Skeletal muscle tissue (tissue), 3 donors: ENCODE measurements at regions not wholly inside any gene's neighbourhood (a gene's known extent, or its start where the extent isn't known, plus 50 kb on each side); places are given as distances from the start of the nearest gene placed in this dataset.
"Not testable (repeated sequence)": the region's sequence is repeated elsewhere in the genome, so short reads cannot be mapped to it uniquely, and the experiment has no call there.

Source experiments
- H3K27ac ChIP-seq: one replicate; pipeline ENCODE4 v1.7.0; 2013; ENCODE audit warnings: mild to moderate bottlenecking, low read depth, low read length, inconsistent platforms
- H3K27me3 ChIP-seq, 3 donors: one replicate each; pipeline ENCODE4 v1.7.0; 2013; ENCODE audit warnings: low read length in 3 of 3; ENCODE audit not compliant: control insufficient read depth in 3 of 3, insufficient read depth in 3 of 3
- H3K36me3 ChIP-seq, 3 donors: one replicate each; pipeline ENCODE4 v1.7.0; 2013; ENCODE audit warnings: low read length in 3 of 3; ENCODE audit not compliant: control insufficient read depth in 3 of 3, insufficient read depth in 3 of 3
- H3K4me1 ChIP-seq, 3 donors: one replicate each; pipeline ENCODE4 v1.7.0; 2013; ENCODE audit warnings: low read length in 3 of 3, mild to moderate bottlenecking in 3 of 3; ENCODE audit not compliant: control insufficient read depth in 3 of 3, insufficient read depth in 3 of 3
- H3K4me3 ChIP-seq, 3 donors: one replicate each; pipeline ENCODE4 v1.7.0; 2013; ENCODE audit warnings: low read length in 3 of 3
- H3K9ac ChIP-seq, 3 donors: one replicate each; pipeline ENCODE4 v1.7.0; 2013; ENCODE audit warnings: low read length in 3 of 3, mild to moderate bottlenecking in 3 of 3, moderate library complexity in 2 of 3, low read depth in 1 of 3
- H3K9me3 ChIP-seq, 3 donors: one replicate each; pipeline ENCODE4 v1.7.0; 2013; ENCODE audit warnings: low read length in 3 of 3; ENCODE audit not compliant: control insufficient read depth in 3 of 3
- donor health status: Osteomylitis.

DNA sequence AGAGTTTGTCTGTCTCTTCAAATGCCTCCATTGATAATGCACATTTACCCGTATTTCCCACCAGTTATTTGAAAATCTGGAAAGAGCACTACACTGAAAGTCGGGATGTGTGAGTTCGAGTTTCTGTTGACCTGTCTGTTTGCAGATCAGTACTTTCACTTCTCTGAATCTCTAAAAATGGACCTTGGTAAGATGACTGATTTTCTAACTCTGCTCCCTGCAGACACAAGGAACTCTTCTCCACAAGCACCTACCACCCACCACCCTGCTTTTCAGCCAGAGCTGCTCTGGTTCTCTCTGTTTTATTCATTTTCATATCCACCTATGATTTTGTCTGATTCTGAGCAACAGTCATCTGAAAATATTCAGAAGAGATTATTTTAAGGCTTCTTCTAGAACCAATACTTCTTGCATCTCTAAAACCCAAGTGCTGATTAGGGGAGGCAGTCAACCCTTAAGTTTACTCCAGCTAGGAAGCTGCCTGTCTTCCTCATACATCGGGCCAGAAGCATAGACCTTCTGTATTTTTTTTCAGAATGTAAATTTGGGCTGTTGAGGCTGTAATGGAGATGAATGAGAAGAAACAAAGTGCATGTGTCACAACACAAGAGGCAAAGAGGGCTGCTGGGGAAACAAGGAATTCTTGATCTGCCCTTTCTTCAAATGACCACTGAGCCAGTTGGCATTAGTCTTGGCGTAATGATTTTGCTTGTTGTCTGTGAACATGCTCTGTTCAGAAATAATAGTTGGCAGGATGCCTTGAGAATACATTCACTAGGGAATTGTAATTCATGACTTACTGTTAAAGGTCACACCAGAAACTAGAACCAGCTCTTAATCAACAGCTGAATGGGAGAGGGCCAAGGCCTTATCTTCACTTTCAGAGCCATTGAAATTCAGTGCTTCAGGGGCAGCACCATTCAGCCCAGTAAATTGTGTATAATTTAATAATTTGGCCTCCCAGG lies 85.4 kb upstream of the MYLIP start:
- Histone ChIP-seq H3K36me3 (no peaks in the 10 kb centered on the region), H3K4me3 (no peak overlapping the region), H3K9me3 (no peaks in the 10 kb centered on the region), H3K9ac (no peak overlapping the region), H3K27me3 (no peaks in the 10 kb centered on the region), H3K27ac (no peak overlapping the region), H3K4me1 (peaks cover 0 to 6% (median 0%) of the 10 kb centered on the region in 3 donors)

DNA sequence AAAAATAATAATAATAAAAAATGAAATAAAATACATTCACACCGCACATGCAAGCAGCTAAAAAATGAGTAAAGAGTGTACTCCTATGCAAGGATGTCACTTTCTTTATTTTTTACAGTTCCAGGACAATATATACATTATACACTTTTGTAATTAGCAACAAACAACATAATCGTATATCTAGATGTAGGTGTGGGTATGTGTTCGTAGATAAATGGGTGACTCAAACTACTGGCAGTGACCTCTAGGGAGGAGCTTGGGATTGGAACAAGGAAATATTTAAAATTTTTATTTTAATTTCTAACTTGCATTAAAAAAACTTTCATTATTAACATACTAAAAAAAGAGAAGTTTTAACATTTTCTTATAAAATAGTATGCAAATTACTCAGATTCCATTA lies 86.1 kb upstream of the MYLIP start:
- H3K4me3 ChIP-seq = no peak overlapping the region
- no peaks in the 10 kb centered on the region for H3K27me3 ChIP-seq
- peaks cover 0 to 6% (median 0%) of the 10 kb centered on the region in 3 donors for H3K4me1 ChIP-seq
- no peak overlapping the region for H3K27ac ChIP-seq
- no peak overlapping the region for H3K9ac ChIP-seq
- no peaks in the 10 kb centered on the region for H3K9me3 ChIP-seq
- H3K36me3 ChIP-seq = no peaks in the 10 kb centered on the region

DNA sequence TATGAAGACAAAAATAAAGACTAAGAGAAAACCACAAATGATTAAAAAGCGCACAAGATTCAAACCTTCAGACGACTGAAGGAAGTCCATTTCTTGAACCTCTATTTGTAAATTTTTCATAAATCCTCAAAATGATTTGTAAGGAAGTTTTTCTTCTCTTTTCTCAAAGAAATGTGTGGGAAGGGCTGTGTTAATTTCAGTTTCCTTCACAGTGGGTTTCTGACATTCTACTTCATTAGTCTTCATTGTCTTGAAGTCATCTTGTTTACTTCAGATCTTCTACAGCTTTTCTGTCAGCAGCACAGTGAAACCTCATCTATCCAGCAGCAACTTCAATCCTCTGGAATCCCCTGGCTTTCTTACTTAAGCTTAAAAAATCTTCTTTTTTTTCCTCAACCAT lies 87.6 kb upstream of the MYLIP start:
- H3K9me3 ChIP-seq = no peaks in the 10 kb centered on the region
- H3K4me3 ChIP-seq = no peak overlapping the region
- H3K9ac ChIP-seq = no peak overlapping the region
- H3K27me3 ChIP-seq = no peaks in the 10 kb centered on the region
- no peaks in the 10 kb centered on the region for H3K36me3 ChIP-seq
- no peak overlapping the region for H3K27ac ChIP-seq
- H3K4me1 ChIP-seq = peaks cover 0 to 6% (median 0%) of the 10 kb centered on the region in 3 donors

DNA sequence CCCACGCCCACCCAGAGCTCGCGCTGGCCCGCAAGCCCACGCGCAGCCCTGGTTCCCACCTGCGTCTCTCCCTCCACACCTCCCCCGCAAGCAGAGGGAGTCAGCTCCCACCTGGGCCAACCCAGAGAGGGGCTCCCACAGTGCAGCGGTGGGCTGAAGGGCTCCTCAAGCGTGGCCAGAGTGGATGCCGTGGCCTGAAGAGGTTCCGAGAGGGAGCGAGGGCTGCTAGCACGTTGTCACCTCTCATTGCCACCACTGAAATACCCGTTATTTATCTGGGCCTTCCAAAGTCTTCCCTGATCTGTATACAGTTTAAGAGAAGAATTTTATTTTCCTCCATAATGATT lies 88.3 kb upstream of the MYLIP start:
- Histone ChIP-seq H3K36me3 (no peaks in the 10 kb centered on the region), H3K9me3 (no peaks in the 10 kb centered on the region)

DNA sequence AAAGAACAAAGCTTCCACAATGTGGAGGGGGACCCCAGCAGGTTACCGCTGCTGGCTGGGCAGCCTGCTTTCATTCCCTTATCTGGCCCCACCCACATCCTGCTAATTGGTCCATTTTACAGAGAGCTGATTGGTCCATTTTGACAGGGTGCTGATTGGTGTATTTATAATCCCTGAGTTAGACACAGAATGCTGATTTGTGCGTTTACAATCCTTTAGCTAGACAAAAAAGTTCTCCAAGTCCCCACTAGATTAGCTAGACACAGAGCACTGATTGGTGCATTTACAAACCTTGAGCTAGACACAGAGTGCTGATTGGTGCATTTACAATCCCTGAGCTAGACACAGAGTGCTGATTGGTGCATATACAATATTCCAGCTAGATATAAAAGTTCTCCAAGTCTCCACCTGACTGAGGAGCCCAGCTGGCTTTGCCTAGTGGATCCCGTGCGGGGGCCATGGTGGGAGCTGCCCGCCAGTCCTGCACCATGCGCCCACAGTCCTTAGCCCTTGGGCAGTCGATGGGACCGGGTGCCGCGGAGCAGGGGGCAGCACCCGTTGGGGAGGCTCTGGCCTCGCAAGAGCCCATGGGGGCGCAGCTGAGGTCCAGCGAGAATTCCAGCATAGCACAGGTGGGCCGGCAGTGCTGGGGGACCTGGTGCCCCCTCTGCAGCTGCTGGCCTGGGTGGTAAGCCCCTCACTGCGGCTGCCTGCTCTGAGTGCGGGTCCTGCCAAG lies 88.8 kb upstream of the MYLIP start:
- not testable (repeated sequence) for H3K27ac ChIP-seq

More for the DNA sequence above, 88.3 kb upstream of the MYLIP start:
- no peaks in the 10 kb centered on the region for H3K27me3 ChIP-seq
- no peak overlapping the region for H3K4me3 ChIP-seq
- no peak overlapping the region for H3K9ac ChIP-seq
- H3K4me1 ChIP-seq = peaks cover 0 to 6% (median 0%) of the 10 kb centered on the region in 3 donors
- H3K27ac ChIP-seq = no peak overlapping the region

DNA sequence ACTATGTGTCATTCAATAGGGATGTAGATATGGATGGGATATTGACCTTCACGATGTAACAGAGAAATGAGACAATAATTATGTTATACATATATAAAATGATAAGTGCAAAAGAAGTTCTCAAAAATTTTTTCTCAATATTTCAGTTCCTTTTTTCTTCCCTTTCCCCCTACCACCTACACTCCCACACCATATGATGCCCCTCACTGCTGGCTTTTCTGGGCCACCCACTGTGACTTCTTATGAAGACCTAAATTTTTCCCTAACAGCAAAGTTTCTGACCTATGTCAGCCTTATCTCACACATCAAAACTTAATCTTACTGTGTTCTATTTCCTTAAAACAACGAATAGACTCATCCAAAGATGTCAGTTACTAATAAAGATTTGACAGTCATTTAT lies 89.9 kb upstream of the MYLIP start:
- no peaks in the 10 kb centered on the region for H3K27me3 ChIP-seq
- H3K27ac ChIP-seq = no peak overlapping the region
- no peaks in the 10 kb centered on the region for H3K36me3 ChIP-seq
- no peaks in the 10 kb centered on the region for H3K9me3 ChIP-seq
- peaks cover 0 to 5% (median 0%) of the 10 kb centered on the region in 3 donors for H3K4me1 ChIP-seq
- no peak overlapping the region for H3K9ac ChIP-seq
- no peak overlapping the region for H3K4me3 ChIP-seq

More for the DNA sequence above, 88.8 kb upstream of the MYLIP start:
- H3K4me3 ChIP-seq, H3K9ac ChIP-seq, H3K9me3 ChIP-seq, H3K4me1 ChIP-seq, H3K27me3 ChIP-seq, H3K36me3 ChIP-seq: not testable (repeated sequence)

DNA sequence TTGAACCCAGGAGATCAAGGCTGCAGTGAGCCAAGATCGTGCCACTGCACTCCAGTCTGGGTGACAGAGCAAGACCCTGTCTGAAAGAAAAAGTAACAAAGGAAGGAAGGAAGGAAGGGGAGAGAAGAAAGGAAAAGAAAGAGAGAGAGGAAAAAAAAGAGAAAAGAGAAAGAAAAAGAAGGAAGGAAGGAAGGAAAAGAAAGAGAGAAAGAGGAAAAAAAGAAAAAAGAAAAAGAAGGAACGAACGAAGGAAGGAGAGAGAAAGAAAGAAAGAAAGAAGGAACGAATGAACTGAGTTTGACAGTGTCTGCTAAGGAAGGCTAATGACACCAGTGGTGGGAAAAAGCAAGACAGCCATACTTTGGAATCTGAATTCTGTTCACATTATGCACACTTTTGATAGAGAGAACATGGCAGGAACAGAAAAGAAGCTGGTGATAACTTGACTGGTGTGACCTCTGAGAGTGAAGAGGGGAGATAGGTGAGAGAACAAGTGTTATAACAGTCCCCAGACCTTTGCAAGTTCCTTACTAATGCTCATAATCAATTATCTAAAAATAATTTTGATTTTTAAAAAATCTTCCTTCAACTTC lies 93.3 kb upstream of the MYLIP start:
- Histone ChIP-seq H3K9ac (no peak overlapping the region), H3K4me3 (no peak overlapping the region), H3K4me1 (no peaks in the 10 kb centered on the region), H3K9me3 (no peaks in the 10 kb centered on the region), H3K36me3 (no peaks in the 10 kb centered on the region), H3K27me3 (no peaks in the 10 kb centered on the region), H3K27ac (no peak overlapping the region)

DNA sequence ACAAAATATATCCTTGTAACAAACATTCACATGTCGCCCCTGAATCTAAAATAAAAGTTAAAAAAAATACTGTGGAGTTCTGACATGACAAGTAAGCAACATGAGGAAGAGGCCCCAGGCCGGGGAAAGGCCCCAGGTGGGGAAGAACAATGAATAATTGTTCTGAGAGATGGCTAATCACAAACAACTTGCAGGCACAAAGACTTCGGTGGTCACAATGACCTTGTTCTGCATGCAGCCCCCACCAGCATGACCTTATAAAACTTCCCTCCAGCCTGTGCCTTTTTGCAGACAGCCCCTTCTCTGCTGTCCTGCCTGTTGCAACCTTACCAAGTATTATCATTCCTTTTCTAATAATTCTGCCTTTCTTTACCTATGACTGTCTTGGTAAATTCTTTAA lies 95.7 kb upstream of the MYLIP start:
- Histone ChIP-seq H3K4me3 (no peak overlapping the region), H3K4me1 (no peaks in the 10 kb centered on the region), H3K9me3 (no peaks in the 10 kb centered on the region), H3K27me3 (no peaks in the 10 kb centered on the region), H3K36me3 (no peaks in the 10 kb centered on the region), H3K9ac (no peak overlapping the region), H3K27ac (no peak overlapping the region)

DNA sequence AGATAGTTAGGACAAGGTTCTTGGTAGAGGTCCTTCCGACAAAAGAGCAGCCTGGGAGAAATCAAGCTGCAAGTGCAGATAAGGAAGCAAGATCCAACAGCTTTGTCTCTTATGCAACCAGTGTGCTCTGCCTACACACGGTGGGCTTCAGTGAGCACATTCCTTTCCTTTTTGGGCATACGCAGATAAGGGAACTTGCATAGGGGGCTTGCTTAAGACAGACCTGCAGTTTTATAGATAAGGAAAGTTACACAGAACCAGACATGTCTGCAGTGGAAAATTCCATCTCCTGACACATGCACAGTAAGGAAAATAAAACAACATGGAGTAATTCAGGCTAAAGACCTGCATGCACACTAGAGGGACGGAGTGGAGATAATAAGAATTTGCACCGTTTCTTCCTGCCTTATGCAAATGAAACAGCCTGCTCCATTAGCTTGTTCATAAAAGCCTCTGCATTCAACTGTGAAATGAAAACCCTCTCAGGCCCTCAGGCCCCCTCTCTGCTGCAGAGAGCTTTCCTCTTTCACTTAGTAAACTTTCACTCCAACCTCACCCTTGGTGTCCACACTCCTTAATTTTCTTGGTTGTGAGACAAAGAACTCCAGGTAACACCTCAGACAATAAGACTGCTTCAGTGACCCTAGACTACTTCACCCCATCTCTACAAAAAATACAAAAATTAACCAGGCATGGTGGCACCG lies 97.5 kb upstream of the MYLIP start:
- Histone ChIP-seq H3K4me1 (no peaks in the 10 kb centered on the region), H3K9ac (no peak overlapping the region), H3K27ac (no peak overlapping the region), H3K27me3 (no peaks in the 10 kb centered on the region), H3K9me3 (no peaks in the 10 kb centered on the region), H3K36me3 (no peaks in the 10 kb centered on the region), H3K4me3 (no peak overlapping the region)
